ENCODE measurements at regions not wholly inside any gene's neighbourhood (a gene's known extent, or its start where the extent isn't known, plus 50 kb on each side); places are given as distances from the start of the nearest gene placed in this dataset.

- no peaks in the 10 kb centered on the region for H3K36me3 ChIP-seq
- no peak overlapping the region for H3K27ac ChIP-seq
- no peaks in the 10 kb centered on the region for H3K9me3 ChIP-seq (replicated peaks)
- peaks cover 7% of the 10 kb centered on the region for H3K27me3 ChIP-seq
- peaks cover 3% of the 10 kb centered on the region; the same call in 1 of the 2 replicates for H3K4me1 ChIP-seq
- no peak overlapping the region for H3K4me3 ChIP-seq
- DNase-seq, result no peak
Measured at GRCh38 chr20:60501048-60501447, 542.8 kb downstream of the CDH26 start.

GRCh38 chr20:60502881-60503280 lies 544.7 kb downstream of the CDH26 start:
- Histone ChIP-seq H3K4me3 (no peak overlapping the region), H3K27ac (no peak overlapping the region), H3K9me3 (replicated peaks) (no peaks in the 10 kb centered on the region), H3K4me1 (peaks cover 3% of the 10 kb centered on the region; the same call in 1 of the 2 replicates), H3K27me3 (peaks cover 12% of the 10 kb centered on the region), H3K36me3 (no peaks in the 10 kb centered on the region)
- DNase-seq, result no peak

GRCh38 chr20:60505423-60505822 lies 547.2 kb downstream of the CDH26 start:
- H3K4me1 ChIP-seq, result peaks cover 6% of the 10 kb centered on the region
- H3K27ac ChIP-seq, result no peak overlapping the region
- no peak for DNase-seq
- H3K9me3 ChIP-seq (replicated peaks), result no peaks in the 10 kb centered on the region
- peaks cover 12% of the 10 kb centered on the region for H3K27me3 ChIP-seq
- H3K36me3 ChIP-seq, result no peaks in the 10 kb centered on the region
- no peak overlapping the region for H3K4me3 ChIP-seq

GRCh38 chr20:60506061-60506460 lies 547.8 kb downstream of the CDH26 start:
- DNase-seq, result no peak
- Histone ChIP-seq H3K27me3 (peaks cover 12% of the 10 kb centered on the region), H3K27ac (no peak overlapping the region), H3K9me3 (replicated peaks) (no peaks in the 10 kb centered on the region), H3K4me1 (peaks cover 13% of the 10 kb centered on the region), H3K4me3 (no peak overlapping the region), H3K36me3 (no peaks in the 10 kb centered on the region)

DNA sequence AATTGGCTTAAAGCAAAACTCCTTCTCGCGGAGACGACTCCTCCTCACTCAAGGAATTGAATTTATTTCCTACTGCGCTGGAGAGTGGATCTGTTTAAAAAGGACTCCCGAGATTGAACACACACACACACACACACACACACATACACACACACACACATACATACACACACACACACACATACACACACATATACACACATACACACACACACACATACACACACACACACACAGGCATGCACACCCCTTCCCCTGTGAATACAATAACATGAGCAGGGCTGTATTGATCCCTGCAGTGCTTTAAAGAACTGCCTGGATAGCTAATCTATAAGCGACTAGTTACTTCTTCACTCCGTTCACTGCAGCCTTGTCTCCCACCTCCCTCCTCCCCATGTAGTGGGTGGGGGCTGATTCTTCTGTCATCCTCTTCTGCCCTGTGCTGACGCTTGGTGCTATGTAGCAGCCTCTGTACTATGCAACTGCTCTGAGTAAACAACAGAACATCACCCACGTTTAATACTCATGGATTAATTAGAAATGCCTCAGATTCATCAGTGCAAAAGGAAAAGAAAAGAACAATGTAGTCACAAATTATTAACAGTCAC lies 549.0 kb downstream of the CDH26 start:
- no peak for DNase-seq
- H3K4me3 ChIP-seq, result no peak overlapping the region
- peaks cover 22% of the 10 kb centered on the region for H3K4me1 ChIP-seq
- H3K9me3 ChIP-seq (replicated peaks), result no peaks in the 10 kb centered on the region
- H3K36me3 ChIP-seq, result no peaks in the 10 kb centered on the region
- no peak overlapping the region for H3K27ac ChIP-seq
- H3K27me3 ChIP-seq, result peaks cover 12% of the 10 kb centered on the region

DNA sequence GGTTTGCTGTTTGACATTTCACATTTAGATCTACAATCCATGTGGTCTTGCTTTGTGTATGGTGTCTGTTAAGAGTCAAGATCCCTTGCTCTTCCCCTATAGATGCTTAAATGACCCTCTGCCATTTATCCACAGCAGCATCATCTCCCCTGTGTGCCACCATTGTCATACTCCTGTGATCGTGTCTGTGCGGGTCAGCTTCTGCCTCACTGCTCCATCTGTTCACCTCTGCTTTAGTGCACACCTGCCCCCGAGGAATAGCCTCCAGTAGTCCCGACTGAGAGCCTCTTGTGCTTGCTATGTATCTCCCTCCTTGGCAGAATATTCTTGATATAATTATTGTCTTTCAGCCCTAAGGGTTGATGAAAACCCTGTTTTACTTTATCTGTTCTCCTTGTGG lies 551.2 kb downstream of the CDH26 start:
- 0 out of 2 replicates have a peak, but pooled peaks cover 3% of the 10 kb centered on the region for H3K9me3 ChIP-seq (replicated peaks)
- H3K27ac ChIP-seq, result no peak overlapping the region
- H3K27me3 ChIP-seq, result peaks cover 9% of the 10 kb centered on the region
- H3K4me1 ChIP-seq, result peaks cover 35% of the 10 kb centered on the region
- H3K36me3 ChIP-seq, result no peaks in the 10 kb centered on the region
- no peak overlapping the region for H3K4me3 ChIP-seq
- DNase-seq, result no peak

DNA sequence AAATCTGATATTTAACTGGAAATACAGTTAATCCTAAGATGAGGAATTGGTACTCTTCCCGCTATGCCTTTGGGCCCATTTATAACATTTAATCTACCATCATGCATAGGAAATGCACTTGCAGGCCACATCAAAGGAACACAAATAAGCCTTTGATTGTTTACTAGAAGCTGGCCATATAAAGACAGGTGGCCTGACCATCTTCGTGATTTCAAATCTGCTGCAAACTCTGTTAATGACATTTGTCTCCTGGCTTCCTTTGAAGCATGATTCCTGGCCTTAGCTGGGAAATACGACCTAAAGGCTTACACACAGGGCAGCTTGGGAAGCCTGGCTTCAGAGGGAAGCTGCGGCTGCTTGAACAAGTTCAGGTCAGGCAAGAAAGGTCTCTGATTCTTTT lies 552.1 kb downstream of the CDH26 start:
- Histone ChIP-seq H3K9me3 (replicated peaks) (peaks cover 3% of the 10 kb centered on the region; the same call in 1 of the 2 replicates), H3K4me3 (no peak overlapping the region), H3K4me1 (peaks cover 35% of the 10 kb centered on the region), H3K36me3 (no peaks in the 10 kb centered on the region), H3K27me3 (peaks cover 5% of the 10 kb centered on the region; the same call in 1 of the 2 replicates), H3K27ac (no peak overlapping the region)
- DNase-seq, result peak in 1 of 2 experiments; percentile 62

DNA sequence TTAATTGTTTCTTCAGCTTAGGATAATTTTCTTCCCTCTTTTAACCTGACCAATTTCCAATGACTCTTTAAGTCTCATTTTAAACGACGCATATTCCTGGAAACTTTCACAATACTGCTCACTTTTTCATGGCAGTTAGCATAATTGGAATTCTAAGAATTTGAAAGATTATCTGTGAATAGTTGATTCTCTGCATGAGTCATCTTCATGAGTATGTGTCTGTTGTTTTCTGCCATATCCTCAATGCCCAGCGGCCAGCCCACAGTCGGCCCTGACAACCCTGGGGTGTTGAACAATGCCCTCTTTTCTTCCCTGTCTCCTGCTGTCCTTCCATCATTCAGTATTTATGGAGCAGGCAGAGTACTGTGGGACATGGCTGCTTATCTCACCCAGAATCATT lies 554.2 kb downstream of the CDH26 start:
- no peak overlapping the region for H3K4me3 ChIP-seq
- peaks cover 39% of the 10 kb centered on the region for H3K4me1 ChIP-seq
- DNase-seq, result peak; percentile 88
- peak overlapping the region; percentile 72 for H3K27ac ChIP-seq
- peaks cover 3% of the 10 kb centered on the region; the same call in 1 of the 2 replicates for H3K9me3 ChIP-seq (replicated peaks)
- H3K27me3 ChIP-seq, result peaks cover 2% of the 10 kb centered on the region; the same call in 1 of the 2 replicates
- no peaks in the 10 kb centered on the region for H3K36me3 ChIP-seq

GRCh38 chr20:60513141-60513540 lies 554.9 kb downstream of the CDH26 start:
- Histone ChIP-seq H3K4me1 (peaks cover 46% of the 10 kb centered on the region), H3K4me3 (no peak overlapping the region), H3K27me3 (no peaks in the 10 kb centered on the region), H3K27ac (peak overlapping the region; percentile 72), H3K9me3 (replicated peaks) (peaks cover 3% of the 10 kb centered on the region; the same call in 1 of the 2 replicates), H3K36me3 (no peaks in the 10 kb centered on the region)
- DNase-seq, result no peak

- no peaks in the 10 kb centered on the region for H3K27me3 ChIP-seq
- H3K4me1 ChIP-seq, result peaks cover 38% of the 10 kb centered on the region
- H3K36me3 ChIP-seq, result no peaks in the 10 kb centered on the region
- no peak for DNase-seq
- no peak overlapping the region for H3K27ac ChIP-seq
- peaks cover 3% of the 10 kb centered on the region; the same call in 1 of the 2 replicates for H3K9me3 ChIP-seq (replicated peaks)
- no peak overlapping the region for H3K4me3 ChIP-seq
Measured at GRCh38 chr20:60516442-60516841, 558.2 kb downstream of the CDH26 start.

DNA sequence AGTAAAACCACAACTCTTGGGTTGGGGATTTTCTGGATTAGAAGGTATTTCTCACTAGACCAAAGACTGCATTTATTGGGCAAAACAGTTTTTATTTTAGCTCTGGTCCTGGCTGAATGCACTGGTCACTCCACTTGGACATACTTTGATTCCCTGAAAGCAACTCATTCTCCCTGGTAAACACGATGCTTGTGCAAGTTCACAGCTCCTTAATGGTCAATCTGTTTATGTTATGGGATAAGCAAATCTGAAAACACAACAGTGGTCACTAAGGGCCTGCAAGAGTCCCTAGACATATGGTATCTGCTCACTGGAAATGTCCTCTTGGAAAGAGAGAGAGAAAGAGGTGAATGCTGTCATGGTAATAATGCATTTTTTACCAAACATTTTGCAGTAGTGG lies 559.8 kb downstream of the CDH26 start:
- Histone ChIP-seq H3K36me3 (no peaks in the 10 kb centered on the region), H3K4me1 (peaks cover 22% of the 10 kb centered on the region)
- peak in 1 of 2 experiments; percentile 40 for DNase-seq

GRCh38 chr20:60525397-60525796 lies 567.2 kb downstream of the CDH26 start:
- DNase-seq, result no peak
- no peak overlapping the region for H3K27ac ChIP-seq
- no peaks in the 10 kb centered on the region for H3K9me3 ChIP-seq (replicated peaks)
- H3K4me3 ChIP-seq, result no peak overlapping the region
- H3K27me3 ChIP-seq, result no peaks in the 10 kb centered on the region
- H3K36me3 ChIP-seq, result no peaks in the 10 kb centered on the region
- peaks cover 8% of the 10 kb centered on the region for H3K4me1 ChIP-seq

More for the DNA sequence above, 559.8 kb downstream of the CDH26 start:
- no peaks in the 10 kb centered on the region for H3K27me3 ChIP-seq
- no peak overlapping the region for H3K27ac ChIP-seq
- H3K4me3 ChIP-seq, result no peak overlapping the region
- H3K9me3 ChIP-seq (replicated peaks), result peaks cover 3% of the 10 kb centered on the region; the same call in 1 of the 2 replicates

DNA sequence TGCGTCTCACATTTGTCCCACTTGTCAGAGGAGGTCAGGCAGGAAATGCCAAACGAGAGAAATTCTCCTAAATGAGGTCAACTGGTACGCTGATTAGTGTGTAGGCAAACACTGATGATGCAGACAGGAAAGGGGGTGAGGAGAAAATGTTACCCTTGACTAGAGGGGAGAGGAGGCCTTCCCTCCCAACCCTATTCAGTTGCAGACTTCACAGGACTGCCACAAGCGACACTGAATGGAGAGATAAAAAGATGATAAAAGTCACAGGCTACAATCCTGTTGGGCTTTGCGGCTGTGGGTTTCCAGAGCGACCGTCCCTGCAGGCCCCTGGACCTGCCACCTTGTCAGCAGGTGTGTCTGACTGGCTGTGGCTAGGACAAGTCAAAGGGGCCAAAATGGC lies 569.4 kb downstream of the CDH26 start:
- peaks cover 8% of the 10 kb centered on the region for H3K4me1 ChIP-seq
- H3K4me3 ChIP-seq, result no peak overlapping the region
- H3K9me3 ChIP-seq (replicated peaks), result no peaks in the 10 kb centered on the region
- no peaks in the 10 kb centered on the region for H3K36me3 ChIP-seq
- H3K27ac ChIP-seq, result no peak overlapping the region
- H3K27me3 ChIP-seq, result no peaks in the 10 kb centered on the region
- peak in 1 of 2 experiments; percentile 24 for DNase-seq

DNA sequence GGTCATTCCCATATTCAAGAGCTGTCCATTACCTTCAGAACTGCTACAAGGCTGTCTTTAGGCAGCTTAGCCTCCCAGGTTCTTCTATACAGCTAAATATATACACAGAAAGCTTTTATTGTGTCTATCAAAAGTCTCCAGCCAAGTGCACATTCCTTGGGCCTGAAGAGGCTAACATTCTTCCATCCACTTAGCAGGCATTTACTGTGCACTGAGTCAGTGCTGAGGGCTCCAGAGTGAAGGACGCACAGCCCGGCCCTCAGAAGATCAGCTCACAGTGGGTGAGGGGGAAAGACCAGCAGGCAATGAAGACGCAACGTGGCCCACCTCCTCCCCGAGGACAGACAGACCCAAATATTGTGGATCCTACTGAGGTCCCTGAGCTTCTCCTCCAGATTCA lies 569.9 kb downstream of the CDH26 start:
- Histone ChIP-seq H3K4me1 (peaks cover 8% of the 10 kb centered on the region), H3K9me3 (replicated peaks) (no peaks in the 10 kb centered on the region), H3K4me3 (no peak overlapping the region), H3K27ac (no peak overlapping the region), H3K36me3 (no peaks in the 10 kb centered on the region), H3K27me3 (no peaks in the 10 kb centered on the region)
- no peak for DNase-seq

DNA sequence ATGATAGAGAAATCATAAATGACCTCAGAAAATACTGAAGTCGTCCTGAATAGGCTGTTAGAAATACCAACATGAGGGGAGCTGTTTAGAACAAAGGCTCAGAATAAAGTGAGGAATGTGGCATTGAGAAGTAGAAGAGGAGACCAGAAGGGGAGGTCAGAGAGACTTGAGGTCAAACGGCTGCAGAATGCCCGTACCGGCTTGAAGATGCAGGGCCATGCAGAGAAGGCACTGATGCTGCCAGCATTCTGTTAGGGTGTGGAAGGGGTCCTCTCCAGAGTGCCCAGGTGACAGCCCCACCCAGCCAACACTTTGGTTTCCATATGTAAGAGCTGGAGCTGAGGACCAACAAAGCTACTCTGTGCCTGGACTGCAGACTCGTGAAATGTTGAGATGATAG lies 570.9 kb downstream of the CDH26 start:
- H3K9me3 ChIP-seq (replicated peaks), result no peaks in the 10 kb centered on the region
- no peak for DNase-seq
- no peak overlapping the region for H3K27ac ChIP-seq
- no peak overlapping the region for H3K4me3 ChIP-seq
- peaks cover 11% of the 10 kb centered on the region for H3K4me1 ChIP-seq
- no peaks in the 10 kb centered on the region for H3K36me3 ChIP-seq
- no peaks in the 10 kb centered on the region for H3K27me3 ChIP-seq

- no peaks in the 10 kb centered on the region for H3K27me3 ChIP-seq
- no peaks in the 10 kb centered on the region for H3K9me3 ChIP-seq (replicated peaks)
- H3K27ac ChIP-seq, result peak overlapping the region; percentile 24
- H3K36me3 ChIP-seq, result no peaks in the 10 kb centered on the region
- H3K4me3 ChIP-seq, result no peak overlapping the region
- DNase-seq, result peak; percentile 38 to 68
- H3K4me1 ChIP-seq, result peaks cover 21% of the 10 kb centered on the region
Measured at GRCh38 chr20:60535211-60535610, 577.0 kb downstream of the CDH26 start.
